ENCODE measurements at regions not wholly inside any gene's neighbourhood (a gene's known extent, or its start where the extent isn't known, plus 50 kb on each side); places are given as distances from the start of the nearest gene placed in this dataset.

DNA sequence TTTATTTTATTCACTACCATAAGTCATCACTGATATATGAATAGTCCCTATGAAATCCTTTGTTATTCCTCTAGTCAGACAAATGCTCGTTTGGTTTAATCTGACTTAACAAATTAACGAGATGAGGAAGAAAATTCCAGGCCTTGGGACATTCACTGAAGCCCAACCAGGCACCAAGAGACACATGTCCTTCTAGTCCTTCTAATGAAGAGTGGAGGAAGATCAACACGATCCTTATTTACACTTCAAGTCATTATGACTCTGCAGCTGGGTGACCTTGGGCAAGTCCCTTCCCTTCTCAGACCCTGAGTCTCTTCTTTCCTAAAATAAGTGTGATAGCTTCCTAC lies 117.5 kb downstream of the CEBPB start:
- no peak for DNase-seq
- intact Hi-C loops (cut with micrococcal nuclease): no loop called here
- no peaks in the 10 kb centered on the region for H3K36me3 Mint-ChIP-seq (ENCODE audit: low read depth)
- ATAC-seq (ENCODE audit: low read depth): no peak
- H3K4me3 Mint-ChIP-seq: no peak overlapping the region
- TF ChIP-seq, protein P1, sequence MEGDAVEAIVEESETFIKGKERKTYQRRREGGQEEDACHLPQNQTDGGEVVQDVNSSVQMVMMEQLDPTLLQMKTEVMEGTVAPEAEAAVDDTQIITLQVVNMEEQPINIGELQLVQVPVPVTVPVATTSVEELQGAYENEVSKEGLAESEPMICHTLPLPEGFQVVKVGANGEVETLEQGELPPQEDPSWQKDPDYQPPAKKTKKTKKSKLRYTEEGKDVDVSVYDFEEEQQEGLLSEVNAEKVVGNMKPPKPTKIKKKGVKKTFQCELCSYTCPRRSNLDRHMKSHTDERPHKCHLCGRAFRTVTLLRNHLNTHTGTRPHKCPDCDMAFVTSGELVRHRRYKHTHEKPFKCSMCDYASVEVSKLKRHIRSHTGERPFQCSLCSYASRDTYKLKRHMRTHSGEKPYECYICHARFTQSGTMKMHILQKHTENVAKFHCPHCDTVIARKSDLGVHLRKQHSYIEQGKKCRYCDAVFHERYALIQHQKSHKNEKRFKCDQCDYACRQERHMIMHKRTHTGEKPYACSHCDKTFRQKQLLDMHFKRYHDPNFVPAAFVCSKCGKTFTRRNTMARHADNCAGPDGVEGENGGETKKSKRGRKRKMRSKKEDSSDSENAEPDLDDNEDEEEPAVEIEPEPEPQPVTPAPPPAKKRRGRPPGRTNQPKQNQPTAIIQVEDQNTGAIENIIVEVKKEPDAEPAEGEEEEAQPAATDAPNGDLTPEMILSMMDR (IDR thresholded peaks at IDR 0.05): no peak
- H3K4me1 Mint-ChIP-seq: no peaks in the 10 kb centered on the region
- POLR2A ChIA-PET: no interaction called here
- no peaks in the 10 kb centered on the region for H3K9me3 Mint-ChIP-seq
- no peak overlapping the region for H3K27ac Mint-ChIP-seq
- CTCF ChIA-PET: no interaction called here
- H3K27me3 Mint-ChIP-seq: no peaks in the 10 kb centered on the region

DNA sequence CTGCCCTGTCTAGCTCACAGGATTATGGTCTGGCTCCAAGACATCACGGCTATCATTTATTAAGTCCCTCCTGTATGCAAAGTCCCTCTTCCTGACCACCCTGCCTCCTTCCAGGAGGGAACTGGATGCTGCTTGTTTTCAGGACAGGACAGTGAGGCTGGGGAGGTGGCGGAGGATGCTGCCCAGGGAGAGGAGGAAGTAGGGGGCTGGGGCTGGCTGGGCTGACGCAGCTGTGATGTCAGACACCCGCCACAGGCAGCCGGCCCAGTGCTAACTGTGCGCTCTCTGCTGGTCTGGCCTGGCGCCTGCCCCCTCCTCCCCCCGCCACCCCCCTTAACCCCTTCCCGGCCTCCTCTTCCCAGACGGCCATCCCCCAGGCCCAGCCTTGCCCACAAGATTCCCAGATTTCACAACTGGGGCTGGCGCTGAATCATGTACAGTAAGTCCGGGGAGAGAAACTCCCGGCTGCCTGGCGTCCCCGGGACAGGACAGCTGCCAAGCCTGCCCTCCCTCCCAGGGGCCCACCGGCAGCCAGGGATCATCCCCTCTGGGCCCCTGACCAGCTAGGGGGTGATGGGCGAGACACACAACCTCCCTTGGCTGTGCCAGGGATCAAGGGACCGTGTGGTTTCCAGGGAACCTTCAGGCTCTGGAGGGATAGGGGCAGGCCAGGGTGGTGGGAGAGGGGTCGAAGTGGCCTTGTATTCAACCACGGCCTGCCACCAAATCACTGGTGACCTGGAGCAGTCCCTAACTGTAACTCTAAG lies 118.1 kb downstream of the CEBPB start:
- H3K27ac Mint-ChIP-seq: no peak overlapping the region
- DNase-seq (no peak), ATAC-seq (ENCODE audit: low read depth) (no peak)
- H3K9me3 Mint-ChIP-seq: no peaks in the 10 kb centered on the region
- POLR2A ChIA-PET: no interaction called here
- no peaks in the 10 kb centered on the region for H3K36me3 Mint-ChIP-seq (ENCODE audit: low read depth)
- no peak overlapping the region for H3K4me3 Mint-ChIP-seq
- intact Hi-C loops (cut with micrococcal nuclease): no loop called here
- TF ChIP-seq, protein P1 (IDR thresholded peaks at IDR 0.05): no peak
- no peaks in the 10 kb centered on the region for H3K27me3 Mint-ChIP-seq
- no peaks in the 10 kb centered on the region for H3K4me1 Mint-ChIP-seq
- CTCF ChIA-PET: no interaction called here

- Mint-ChIP-seq H3K9me3 (no peaks in the 10 kb centered on the region), H3K27ac (no peak overlapping the region), H3K27me3 (no peaks in the 10 kb centered on the region), H3K4me1 (no peaks in the 10 kb centered on the region), H3K4me3 (no peak overlapping the region), H3K36me3 (ENCODE audit: low read depth) (no peaks in the 10 kb centered on the region)
- TF ChIP-seq, protein P1 (IDR thresholded peaks at IDR 0.05): no peak
- intact Hi-C loops (cut with micrococcal nuclease): no loop called here
- no peak for ATAC-seq (ENCODE audit: low read depth)
- ChIA-PET POLR2A (no interaction called here), CTCF (no interaction called here)
- DNase-seq: no peak
Measured at GRCh38 chr20:50309280-50309763, 118.7 kb downstream of the CEBPB start.

GRCh38 chr20:50309764-50310672 lies 119.4 kb downstream of the CEBPB start:
- intact Hi-C loops (cut with micrococcal nuclease): no loop called here
- no peaks in the 10 kb centered on the region for H3K27me3 Mint-ChIP-seq
- H3K9me3 Mint-ChIP-seq: no peaks in the 10 kb centered on the region
- no peaks in the 10 kb centered on the region for H3K36me3 Mint-ChIP-seq (ENCODE audit: low read depth)
- ATAC-seq (ENCODE audit: low read depth) (no peak), DNase-seq (no peak)
- ChIA-PET CTCF (no interaction called here), POLR2A (no interaction called here)
- no peak overlapping the region for H3K4me3 Mint-ChIP-seq
- H3K4me1 Mint-ChIP-seq: no peaks in the 10 kb centered on the region
- H3K27ac Mint-ChIP-seq: no peak overlapping the region
- TF ChIP-seq, protein P1 (IDR thresholded peaks at IDR 0.05): no peak

GRCh38 chr20:50310673-50311051 lies 120.0 kb downstream of the CEBPB start:
- Mint-ChIP-seq H3K9me3 (no peaks in the 10 kb centered on the region), H3K36me3 (ENCODE audit: low read depth) (no peaks in the 10 kb centered on the region), H3K27ac (no peak overlapping the region), H3K4me1 (no peaks in the 10 kb centered on the region), H3K4me3 (no peak overlapping the region), H3K27me3 (peaks cover under 1% of the 10 kb centered on the region)
- no peak for ATAC-seq (ENCODE audit: low read depth)
- POLR2A ChIA-PET: no interaction called here
- CTCF ChIA-PET: no interaction called here
- DNase-seq: no peak
- TF ChIP-seq, protein P1 (IDR thresholded peaks at IDR 0.05): no peak
- intact Hi-C loops (cut with micrococcal nuclease): no loop called here

Measured in activated B cell treated with CpG ODN at 0.5 μM for 24 hours (primary cell).